H1 (cell line): ENCODE measurements at regions not wholly inside any gene's neighbourhood (a gene's known extent, or its start where the extent isn't known, plus 50 kb on each side); places are given as distances from the start of the nearest gene placed in this dataset.

Experiments used
- POLR2A ChIP-seq, 2 experiments: IDR thresholded peaks; 1 replicate in 1 of 2; 2 replicates in 1 of 2; pipeline ENCODE4 v1.6.1; 2011; ENCODE audit warnings: low read depth in 2 of 2, low read length in 2 of 2, mild to moderate bottlenecking in 2 of 2; ENCODE audit errors: control extremely low read depth in 1 of 2
- SIX5 ChIP-seq: IDR thresholded peaks from 2 replicates; pipeline ENCODE4 v1.6.1; 2011; ENCODE audit warnings: mild to moderate bottlenecking, low read depth, low read length

DNA sequence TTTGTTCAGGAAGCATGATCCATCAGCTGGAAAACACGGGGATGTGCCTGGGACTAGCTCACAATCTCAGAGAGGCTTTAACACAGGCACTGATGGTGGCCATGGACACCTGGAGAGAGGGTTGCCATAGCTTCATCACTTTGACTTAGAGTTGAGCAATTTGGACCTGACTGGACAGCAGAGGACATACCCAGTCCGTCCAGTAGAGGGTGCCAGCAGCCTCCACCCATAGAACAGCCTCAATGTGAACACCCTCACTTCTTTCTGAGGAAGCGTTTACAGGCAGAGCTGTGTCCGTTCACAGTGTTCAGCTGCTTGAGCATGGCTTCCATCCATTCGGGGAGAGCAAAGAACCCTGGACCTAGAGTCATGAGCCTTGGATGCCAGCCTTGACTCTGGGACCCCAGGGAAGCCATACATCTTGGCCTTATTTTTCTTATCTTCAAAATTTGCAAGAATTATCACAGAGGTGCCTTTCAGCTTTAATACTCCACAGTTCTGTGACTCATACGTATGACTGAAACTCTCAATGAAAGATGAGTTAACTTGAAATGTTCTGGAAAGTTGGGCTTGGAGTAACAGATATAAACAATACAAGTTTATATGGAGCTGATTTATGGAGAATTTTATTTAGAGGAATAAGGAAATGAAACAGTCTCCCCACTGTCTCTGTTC is 302.9 kb upstream of the PODXL start (continued):
- TF ChIP-seq POLR2A (IDR thresholded peaks at IDR 0.05; ENCODE audit: control extremely low read depth in 1 of 2, low read depth in 2 of 2, low read length in 2 of 2), result no peak
- no peak for TF ChIP-seq SIX5
